ENCODE measurements at regions not wholly inside any gene's neighbourhood (a gene's known extent, or its start where the extent isn't known, plus 50 kb on each side); places are given as distances from the start of the nearest gene placed in this dataset.
A peak's percentile ranks its signal among the peaks of the same experiment; 100 is the strongest.

- TF ChIP-seq ZNF280D (tag by site-specific recombination; IDR thresholded peaks at IDR 0.05) (no peak), PRDM6 (tag by site-specific recombination; IDR thresholded peaks at IDR 0.05) (no peak), KLF10 (tag by site-specific recombination; IDR thresholded peaks at IDR 0.05) (peak; percentile 51; the same call in 1 of the 2 replicates), ZNF518A (tag by site-specific recombination; conservative IDR thresholded peaks at IDR 0.05; ENCODE audit: low read depth) (0 out of 2 replicates have a peak, but pooled peaks have one; percentile 25), ZNF18 (tag by site-specific recombination; IDR thresholded peaks at IDR 0.05) (no peak), ZNF140 (tag by site-specific recombination; IDR thresholded peaks at IDR 0.05) (no peak), ZNF791 (tag by site-specific recombination; IDR thresholded peaks at IDR 0.05) (no peak), ZBTB1 (tag by site-specific recombination; IDR thresholded peaks at IDR 0.05) (no peak; the same call in 1 of the 2 replicates), ZNF777 (tag by site-specific recombination; IDR thresholded peaks at IDR 0.05; ENCODE audit: borderline replicate concordance) (no peak), ZNF521 (tag by site-specific recombination; IDR thresholded peaks at IDR 0.05) (no peak), ZNF280C (tag by site-specific recombination; IDR thresholded peaks at IDR 0.05) (no peak), ZNF626 (tag by site-specific recombination; IDR thresholded peaks at IDR 0.05) (no peak), KLF9 (tag by site-specific recombination; IDR thresholded peaks at IDR 0.05; ENCODE audit: low read depth) (peak; percentile 83), ZNF701 (tag by site-specific recombination; IDR thresholded peaks at IDR 0.05) (no peak), ZNF514 (tag by site-specific recombination; IDR thresholded peaks at IDR 0.05) (no peak), MYNN (tag by site-specific recombination; IDR thresholded peaks at IDR 0.05; ENCODE audit: borderline replicate concordance) (no peak), ATF2 (tag by site-specific recombination; IDR thresholded peaks at IDR 0.05; ENCODE audit: low read depth) (peak; percentile 50), HOXA7 (CRISPR knock-in tag; IDR thresholded peaks at IDR 0.05; ENCODE audit: borderline replicate concordance) (no peak), ZNF692 (tag by site-specific recombination; IDR thresholded peaks at IDR 0.05) (peak; percentile 67), ZNF16 (tag by site-specific recombination; IDR thresholded peaks at IDR 0.05; ENCODE audit: low read depth) (no peak), ZNF394 (tag by site-specific recombination; IDR thresholded peaks at IDR 0.05; ENCODE audit: borderline replicate concordance) (peak; percentile 96), KLF17 (tag by site-specific recombination; IDR thresholded peaks at IDR 0.05) (peak; percentile 86)
Measured at GRCh38 chr9:85212887-85213286, 528.9 kb downstream of the AGTPBP1 start (continued).
